ENCODE measurements at regions not wholly inside any gene's neighbourhood (a gene's known extent, or its start where the extent isn't known, plus 50 kb on each side); places are given as distances from the start of the nearest gene placed in this dataset.

- no peak for DNase-seq (ENCODE audit: extremely low spot score)
- no peak for TF ChIP-seq CTCF (IDR thresholded peaks at IDR 0.05; ENCODE audit: control extremely low read depth, extremely low read depth, low read depth, missing control alignments)
- ChIA-PET POLR2A (no interaction called here), CTCF (interaction anchor here (1.5 kb wide), 1 partner anchor 12 kb away, joined by 4 read pairs; no protein-coding TSS in a partner anchor)
These were observed 1201.8 kb upstream of the ZEB2 start for GRCh38 chr2:145721681-145722080.

- CTCF ChIA-PET, result no interaction called here
- no peak for TF ChIP-seq CTCF (IDR thresholded peaks at IDR 0.05; ENCODE audit: control extremely low read depth, extremely low read depth, low read depth, missing control alignments)
- DNase-seq (ENCODE audit: extremely low spot score), result no peak
- POLR2A ChIA-PET, result no interaction called here
These were observed 1195.7 kb upstream of the ZEB2 start for GRCh38 chr2:145715601-145716000.

- TF ChIP-seq CTCF (IDR thresholded peaks at IDR 0.05; ENCODE audit: control extremely low read depth, extremely low read depth, low read depth, missing control alignments), result no peak
- POLR2A ChIA-PET, result no interaction called here
- CTCF ChIA-PET, result no interaction called here
- DNase-seq (ENCODE audit: extremely low spot score), result no peak
These were observed 1190.4 kb upstream of the ZEB2 start for GRCh38 chr2:145710303-145710702.

GRCh38 chr2:145702305-145702704, 1182.4 kb upstream of the ZEB2 start:
- CTCF ChIA-PET, result interaction anchor here (1.5 kb wide), 1 partner anchor 10 kb away, joined by 4 read pairs; no protein-coding TSS in a partner anchor
- POLR2A ChIA-PET, result no interaction called here
- no peak for DNase-seq (ENCODE audit: extremely low spot score)
- TF ChIP-seq CTCF (IDR thresholded peaks at IDR 0.05; ENCODE audit: control extremely low read depth, extremely low read depth, low read depth, missing control alignments), result no peak

- CTCF ChIA-PET, result interaction anchor here (1.4 to 1.8 kb wide), 3 partner anchors 10 to 60 kb away, joined by 4 to 5 read pairs (median 4); no protein-coding TSS in a partner anchor
- no peak for DNase-seq (ENCODE audit: extremely low spot score)
- no peak for TF ChIP-seq CTCF (IDR thresholded peaks at IDR 0.05; ENCODE audit: control extremely low read depth, extremely low read depth, low read depth, missing control alignments)
- POLR2A ChIA-PET, result no interaction called here
These were observed 1173.1 kb upstream of the ZEB2 start for GRCh38 chr2:145692971-145693478.

GRCh38 chr2:145691659-145692058, 1171.7 kb upstream of the ZEB2 start:
- POLR2A ChIA-PET, result no interaction called here
- CTCF ChIA-PET, result interaction anchor here (0.9 to 1.8 kb wide), 5 partner anchors 9 to 58 kb away, joined by 3 to 5 read pairs (median 4); no protein-coding TSS in a partner anchor
- TF ChIP-seq CTCF (IDR thresholded peaks at IDR 0.05; ENCODE audit: control extremely low read depth, extremely low read depth, low read depth, missing control alignments), result no peak
- DNase-seq (ENCODE audit: extremely low spot score), result no peak
